K562 (cell line): ENCODE measurements at regions not wholly inside any gene's neighbourhood (a gene's known extent, or its start where the extent isn't known, plus 50 kb on each side); places are given as distances from the start of the nearest gene placed in this dataset.

Experiments
- ATAC-seq: fragments of 200-7000 bp; cut with Tn5 transposase; 3 replicates; pipeline ENCODE4 v1.9.1; 2020; ENCODE audit warnings: moderate library complexity
- BruUV-seq: library from RNA; stranded (reverse); fragments of 400-500 nt; replicated peaks from 2 replicates; lab custom pipeline; 2021; lab: Mats Ljungman, UMichigan
- CTCF ChIA-PET: fragments of 300-600 bp; formaldehyde crosslinking; extraction: SDS; loops from one replicate; lab custom pipeline; 2021; ENCODE audit warnings: low intra/inter-chr PET ratio; lab: Yijun Ruan, JAX
- POLR2A ChIA-PET: fragments of 300-600, 350-650 bp; sonication (Branson Sonifier 250); formaldehyde crosslinking; extraction: SDS; loops from one replicate; lab custom pipeline; 2021; ENCODE audit warnings: antibody characterized with exemption, inconsistent platforms; lab: Yijun Ruan, JAX
- DNase-seq, 4 experiments: peaks; one replicate each; pipeline versions ENCODE4 v3.0.0 to v3.0.0-alpha.2; 2011 to 2018; ENCODE audit warnings: low spot score in 3 of 4, mixed read lengths in 3 of 4; ENCODE audit errors: extremely low read depth in 1 of 4
- FAIRE-seq: peaks from 2 replicates; lab custom pipeline; 2011; peaks lifted over from hg19 to GRCh38; lab: Jason Lieb, UNC
- H2AFZ ChIP-seq: 2 replicates; pipeline ENCODE4 v1.6.0; 2011; ENCODE audit warnings: low read depth, low read length, control low read depth, inconsistent platforms
- H3K27ac ChIP-seq: fragments of 200-600 bp; 3 replicates; pipeline ENCODE4 v1.8.0; 2011; ENCODE audit warnings: low read depth, mild to moderate bottlenecking, control low read depth, inconsistent platforms, low read length, moderate library complexity, mixed read lengths; ENCODE audit errors: extremely low read depth
- H3K27me3 ChIP-seq, 2 experiments: fragments of 300-600 bp in 1 of 2; 2 replicates in 1 of 2; 3 replicates in 1 of 2; pipeline versions ENCODE4 v1.6.0 to v1.8.0; 2011; ENCODE audit warnings: inconsistent platforms in 2 of 2, low read length in 2 of 2, mild to moderate bottlenecking in 1 of 2, mixed read lengths in 1 of 2, moderate library complexity in 1 of 2; ENCODE audit not compliant: control insufficient read depth in 2 of 2, insufficient read depth in 2 of 2
- H3K36me3 ChIP-seq: fragments of 300-600 bp; 3 replicates; pipeline ENCODE4 v1.8.0; 2011; ENCODE audit warnings: mild to moderate bottlenecking, low read length, inconsistent platforms; ENCODE audit not compliant: control insufficient read depth, insufficient read depth
- H3K4me1 ChIP-seq, 2 experiments: fragments of 200-600 bp in 1 of 2; replicated peaks in 1 of 2; 2 replicates in 1 of 2; 3 replicates in 1 of 2; pipeline versions ENCODE4 v1.5.1 to v1.8.0; 2011; ENCODE audit warnings: inconsistent platforms in 2 of 2, low read length in 2 of 2, mild to moderate bottlenecking in 1 of 2, mixed read lengths in 1 of 2, moderate library complexity in 1 of 2; ENCODE audit not compliant: control insufficient read depth in 2 of 2, insufficient read depth in 2 of 2
- H3K4me2 ChIP-seq: 2 replicates; pipeline ENCODE4 v1.6.1; 2011; ENCODE audit warnings: low read length, control low read depth, inconsistent platforms, mixed read lengths; ENCODE audit not compliant: insufficient read depth
- H3K4me3 ChIP-seq: fragments of 200-600 bp; sonication (generic), shearing (Covaris generic); 2 replicates; pipeline ENCODE4 v1.5.1; 2016; ENCODE audit warnings: control low read depth, inconsistent platforms
- H3K79me2 ChIP-seq: fragments of 200-600 bp; 3 replicates; pipeline ENCODE4 v1.8.0; 2011; ENCODE audit warnings: low read length, inconsistent platforms; ENCODE audit not compliant: control insufficient read depth, insufficient read depth
- H3K9ac ChIP-seq, 2 experiments: 2 replicates each; pipeline versions ENCODE4 v1.6.0 to v1.6.1; 2011; ENCODE audit warnings: low read depth in 2 of 2, low read length in 2 of 2, control low read depth in 1 of 2, inconsistent platforms in 1 of 2, mild to moderate bottlenecking in 1 of 2, mixed read lengths in 1 of 2; ENCODE audit not compliant: insufficient read depth in 1 of 2
- H3K9me1 ChIP-seq: one replicate; pipeline ENCODE4 v1.6.0; 2011; ENCODE audit warnings: inconsistent platforms, mild to moderate bottlenecking, low read length, moderate library complexity; ENCODE audit not compliant: control insufficient read depth, insufficient read depth
- H3K9me3 ChIP-seq: replicated peaks from 2 replicates; pipeline ENCODE4 v1.5.1; 2011; ENCODE audit warnings: low read depth, low read length, inconsistent platforms; ENCODE audit not compliant: control insufficient read depth, insufficient read depth
- H4K20me1 ChIP-seq: replicated peaks from 2 replicates; pipeline ENCODE4 v1.6.1; 2011; ENCODE audit warnings: low read length, inconsistent platforms, mixed read lengths; ENCODE audit not compliant: control insufficient read depth, insufficient read depth
- MYNN ChIP-seq, 2 experiments: sonication (generic); formaldehyde crosslinking in 1 of 2; IDR thresholded peaks; 2 replicates each; pipeline versions ENCODE4 v1.5.0 to v1.6.1; 2016 to 2020; ENCODE audit warnings: antibody characterized with exemption in 1 of 2, missing genetic modification reagents in 1 of 2
- NCOA1 ChIP-seq: fragments of 450-650 bp; IDR thresholded peaks from 2 replicates; pipeline ENCODE4 v1.6.1; 2016; ENCODE audit warnings: low read depth
- NR2F6 ChIP-seq: fragments of 450-650 bp; formaldehyde crosslinking; IDR thresholded peaks from 2 replicates; pipeline ENCODE4 v1.4.0; 2020; ENCODE audit warnings: mild to moderate bottlenecking
- POU5F1 ChIP-seq: fragments of 150-350 bp; IDR thresholded peaks from 2 replicates; pipeline ENCODE4 v1.6.1; 2014; ENCODE audit warnings: borderline replicate concordance, low read length, low read depth, mild to moderate bottlenecking; ENCODE audit not compliant: partially characterized antibody
- PURB ChIP-seq: sonication (generic); formaldehyde crosslinking; IDR thresholded peaks from 2 replicates; pipeline ENCODE4 v1.9.0; 2021; ENCODE audit warnings: low read depth, mild to moderate bottlenecking, missing genetic modification reagents
- SRSF1 ChIP-seq: fragments of 200-400 bp; formaldehyde crosslinking; IDR thresholded peaks from 2 replicates; pipeline ENCODE4 v1.6.1; 2017; ENCODE audit warnings: mild to moderate bottlenecking, low read depth, low read length, moderate library complexity
- THRAP3 ChIP-seq: fragments of 450-650 bp; IDR thresholded peaks from 2 replicates; pipeline ENCODE4 v1.6.1; 2016; ENCODE audit warnings: mild to moderate bottlenecking, inconsistent platforms, borderline replicate concordance
- ZNF24 ChIP-seq: fragments of 450-650 bp; IDR thresholded peaks from 2 replicates; pipeline ENCODE4 v1.6.1; 2016
- ZNF445 ChIP-seq: fragments of 250-450 bp; sonication (Bioruptor Pico); IDR thresholded peaks from 2 replicates; pipeline ENCODE4 v1.4.0; 2020; ENCODE audit warnings: low read depth, mild to moderate bottlenecking, moderate library complexity
- ZNF696 ChIP-seq: fragments of 250-450 bp; sonication (Bioruptor Pico); conservative IDR thresholded peaks from 2 replicates; pipeline ENCODE4 v1.4.0; 2020; ENCODE audit warnings: mild to moderate bottlenecking, moderate library complexity
- ZNF830 ChIP-seq: fragments of 250-450 bp; sonication (Bioruptor Pico); IDR thresholded peaks from 2 replicates; pipeline ENCODE4 v1.5.0; 2021; ENCODE audit warnings: mild to moderate bottlenecking
- WGBS: fragments of 100-300 bp; shearing (Covaris generic); methylation state at CpG from one replicate; pipeline ENCODE4 v1.1.6; 2016; ENCODE audit warnings: low coverage, mixed read lengths; ENCODE audit not compliant: insufficient coverage; ENCODE audit errors: missing lambda C conversion rate; 5-methylcytosine and 5-hydroxymethylcytosine counted together
- in situ Hi-C: fragments of 300-500 bp; cut with MboI; formaldehyde crosslinking; loops from 4 replicates; pipeline ENCODE4 v1.15.0; 2018; ENCODE audit warnings: inconsistent platforms, mixed read lengths
- intact Hi-C: fragments of 100-400 bp; cut with micrococcal nuclease; formaldehyde crosslinking; loops from 2 replicates; pipeline ENCODE4 v1.14.2; 2022
- TF ChIP-seq, protein P1 (sequence below), 3 experiments: fragments of 200-800 bp in 1 of 3; fragments of 250-450 bp in 1 of 3; fragments of 450-650 bp in 1 of 3; sonication (Bioruptor Pico) in 1 of 3; sonication (Bioruptor generic) in 1 of 3; formaldehyde crosslinking in 1 of 3; IDR thresholded peaks; 2 replicates each; pipeline versions ENCODE4 v1.6.1 to v1.8.0; 2016 to 2022; ENCODE audit warnings: mild to moderate bottlenecking in 2 of 3, missing genetic modification characterization in 2 of 3, missing compliant biosample characterization in 1 of 3, moderate library complexity in 1 of 3
- TF ChIP-seq, protein P2 (sequence below): sonication (generic); formaldehyde crosslinking; IDR thresholded peaks from 2 replicates; pipeline ENCODE4 v1.8.1; 2023; ENCODE audit warnings: mild to moderate bottlenecking, missing genetic modification reagents
- TF ChIP-seq, protein P3 (sequence below): fragments of 450-650 bp; IDR thresholded peaks from 2 replicates; pipeline ENCODE4 v1.6.1; 2016
- TF ChIP-seq, protein P4 (sequence below): fragments of 200-400 bp; formaldehyde crosslinking; IDR thresholded peaks from 2 replicates; pipeline ENCODE4 v1.6.1; 2017; ENCODE audit warnings: mild to moderate bottlenecking, low read depth, low read length, moderate library complexity

DNA sequence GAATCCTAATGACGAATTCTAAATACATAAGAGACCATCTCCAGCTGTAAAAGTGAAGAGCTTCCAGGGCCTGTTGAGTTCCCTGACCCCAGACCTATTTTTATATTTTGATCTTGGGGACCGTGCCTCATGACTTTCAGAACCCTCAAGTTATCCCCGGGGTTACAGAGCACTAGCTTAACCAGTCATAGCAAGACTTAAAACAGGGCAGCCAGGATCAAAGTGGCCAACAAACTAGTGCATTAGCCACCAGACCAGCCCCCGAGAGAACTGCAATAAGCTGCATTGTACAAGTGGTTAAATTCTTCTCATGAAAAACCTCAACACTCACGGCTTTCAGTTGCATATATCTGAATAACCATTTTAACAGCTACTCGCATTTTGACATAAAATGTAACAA, 183.0 kb downstream of the BARHL2 start:
- Histone ChIP-seq H3K79me2 (no peaks in the 10 kb centered on the region), H4K20me1 (no peaks in the 10 kb centered on the region), H3K4me3 (no peak overlapping the region), H2AFZ (no peak overlapping the region), H3K36me3 (no peaks in the 10 kb centered on the region), H3K9ac (no peak overlapping the region), H3K4me1 (no peaks in the 10 kb centered on the region), H3K9me3 (no peaks in the 10 kb centered on the region), H3K27ac (no peak overlapping the region), H3K4me2 (no peak overlapping the region), H3K9me1 (no peaks in the 10 kb centered on the region), H3K27me3 (no peaks in the 10 kb centered on the region)
- ChIA-PET CTCF (no interaction called here), POLR2A (no interaction called here)
- no peak for ATAC-seq
- in situ Hi-C loops (no loop called here), intact Hi-C loops (no loop called here)
- DNase-seq: no peak
- no peak for FAIRE-seq
- under 1% methylated on average over 6 of the region's 6 CpGs for WGBS
- BruUV-seq: no TSS peak
- TF ChIP-seq ZNF696 (CRISPR knock-in tag): no peak
- TF ChIP-seq THRAP3: no peak
- TF ChIP-seq SRSF1: no peak
- TF ChIP-seq, protein P1, sequence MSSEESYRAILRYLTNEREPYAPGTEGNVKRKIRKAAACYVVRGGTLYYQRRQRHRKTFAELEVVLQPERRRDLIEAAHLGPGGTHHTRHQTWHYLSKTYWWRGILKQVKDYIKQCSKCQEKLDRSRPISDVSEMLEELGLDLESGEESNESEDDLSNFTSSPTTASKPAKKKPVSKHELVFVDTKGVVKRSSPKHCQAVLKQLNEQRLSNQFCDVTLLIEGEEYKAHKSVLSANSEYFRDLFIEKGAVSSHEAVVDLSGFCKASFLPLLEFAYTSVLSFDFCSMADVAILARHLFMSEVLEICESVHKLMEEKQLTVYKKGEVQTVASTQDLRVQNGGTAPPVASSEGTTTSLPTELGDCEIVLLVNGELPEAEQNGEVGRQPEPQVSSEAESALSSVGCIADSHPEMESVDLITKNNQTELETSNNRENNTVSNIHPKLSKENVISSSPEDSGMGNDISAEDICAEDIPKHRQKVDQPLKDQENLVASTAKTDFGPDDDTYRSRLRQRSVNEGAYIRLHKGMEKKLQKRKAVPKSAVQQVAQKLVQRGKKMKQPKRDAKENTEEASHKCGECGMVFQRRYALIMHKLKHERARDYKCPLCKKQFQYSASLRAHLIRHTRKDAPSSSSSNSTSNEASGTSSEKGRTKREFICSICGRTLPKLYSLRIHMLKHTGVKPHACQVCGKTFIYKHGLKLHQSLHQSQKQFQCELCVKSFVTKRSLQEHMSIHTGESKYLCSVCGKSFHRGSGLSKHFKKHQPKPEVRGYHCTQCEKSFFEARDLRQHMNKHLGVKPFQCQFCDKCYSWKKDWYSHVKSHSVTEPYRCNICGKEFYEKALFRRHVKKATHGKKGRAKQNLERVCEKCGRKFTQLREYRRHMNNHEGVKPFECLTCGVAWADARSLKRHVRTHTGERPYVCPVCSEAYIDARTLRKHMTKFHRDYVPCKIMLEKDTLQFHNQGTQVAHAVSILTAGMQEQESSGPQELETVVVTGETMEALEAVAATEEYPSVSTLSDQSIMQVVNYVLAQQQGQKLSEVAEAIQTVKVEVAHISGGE (CRISPR knock-in tag; IDR thresholded peaks at IDR 0.05): no peak
- no peak for TF ChIP-seq ZNF24
- no peak for TF ChIP-seq ZNF830 (CRISPR knock-in tag)
- no peak for TF ChIP-seq PURB (CRISPR knock-in tag)
- TF ChIP-seq NR2F6 (CRISPR knock-in tag): no peak
- TF ChIP-seq, protein P2, sequence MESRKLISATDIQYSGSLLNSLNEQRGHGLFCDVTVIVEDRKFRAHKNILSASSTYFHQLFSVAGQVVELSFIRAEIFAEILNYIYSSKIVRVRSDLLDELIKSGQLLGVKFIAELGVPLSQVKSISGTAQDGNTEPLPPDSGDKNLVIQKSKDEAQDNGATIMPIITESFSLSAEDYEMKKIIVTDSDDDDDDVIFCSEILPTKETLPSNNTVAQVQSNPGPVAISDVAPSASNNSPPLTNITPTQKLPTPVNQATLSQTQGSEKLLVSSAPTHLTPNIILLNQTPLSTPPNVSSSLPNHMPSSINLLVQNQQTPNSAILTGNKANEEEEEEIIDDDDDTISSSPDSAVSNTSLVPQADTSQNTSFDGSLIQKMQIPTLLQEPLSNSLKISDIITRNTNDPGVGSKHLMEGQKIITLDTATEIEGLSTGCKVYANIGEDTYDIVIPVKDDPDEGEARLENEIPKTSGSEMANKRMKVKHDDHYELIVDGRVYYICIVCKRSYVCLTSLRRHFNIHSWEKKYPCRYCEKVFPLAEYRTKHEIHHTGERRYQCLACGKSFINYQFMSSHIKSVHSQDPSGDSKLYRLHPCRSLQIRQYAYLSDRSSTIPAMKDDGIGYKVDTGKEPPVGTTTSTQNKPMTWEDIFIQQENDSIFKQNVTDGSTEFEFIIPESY (CRISPR knock-in tag): no peak
- no peak for TF ChIP-seq ZNF445 (CRISPR knock-in tag)
- no peak for TF ChIP-seq NCOA1
- TF ChIP-seq, protein P3, sequence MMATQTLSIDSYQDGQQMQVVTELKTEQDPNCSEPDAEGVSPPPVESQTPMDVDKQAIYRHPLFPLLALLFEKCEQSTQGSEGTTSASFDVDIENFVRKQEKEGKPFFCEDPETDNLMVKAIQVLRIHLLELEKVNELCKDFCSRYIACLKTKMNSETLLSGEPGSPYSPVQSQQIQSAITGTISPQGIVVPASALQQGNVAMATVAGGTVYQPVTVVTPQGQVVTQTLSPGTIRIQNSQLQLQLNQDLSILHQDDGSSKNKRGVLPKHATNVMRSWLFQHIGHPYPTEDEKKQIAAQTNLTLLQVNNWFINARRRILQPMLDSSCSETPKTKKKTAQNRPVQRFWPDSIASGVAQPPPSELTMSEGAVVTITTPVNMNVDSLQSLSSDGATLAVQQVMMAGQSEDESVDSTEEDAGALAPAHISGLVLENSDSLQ: no peak
- no peak for TF ChIP-seq MYNN (IDR thresholded peaks at IDR 0.05)
- no peak for TF ChIP-seq MYNN (CRISPR knock-in tag; IDR thresholded peaks at IDR 0.05)
- TF ChIP-seq, protein P4, sequence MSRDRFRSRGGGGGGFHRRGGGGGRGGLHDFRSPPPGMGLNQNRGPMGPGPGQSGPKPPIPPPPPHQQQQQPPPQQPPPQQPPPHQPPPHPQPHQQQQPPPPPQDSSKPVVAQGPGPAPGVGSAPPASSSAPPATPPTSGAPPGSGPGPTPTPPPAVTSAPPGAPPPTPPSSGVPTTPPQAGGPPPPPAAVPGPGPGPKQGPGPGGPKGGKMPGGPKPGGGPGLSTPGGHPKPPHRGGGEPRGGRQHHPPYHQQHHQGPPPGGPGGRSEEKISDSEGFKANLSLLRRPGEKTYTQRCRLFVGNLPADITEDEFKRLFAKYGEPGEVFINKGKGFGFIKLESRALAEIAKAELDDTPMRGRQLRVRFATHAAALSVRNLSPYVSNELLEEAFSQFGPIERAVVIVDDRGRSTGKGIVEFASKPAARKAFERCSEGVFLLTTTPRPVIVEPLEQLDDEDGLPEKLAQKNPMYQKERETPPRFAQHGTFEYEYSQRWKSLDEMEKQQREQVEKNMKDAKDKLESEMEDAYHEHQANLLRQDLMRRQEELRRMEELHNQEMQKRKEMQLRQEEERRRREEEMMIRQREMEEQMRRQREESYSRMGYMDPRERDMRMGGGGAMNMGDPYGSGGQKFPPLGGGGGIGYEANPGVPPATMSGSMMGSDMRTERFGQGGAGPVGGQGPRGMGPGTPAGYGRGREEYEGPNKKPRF: no peak
- TF ChIP-seq POU5F1: no peak
